Right lobe of liver (tissue), 6 donors: ENCODE measurements at regions not wholly inside any gene's neighbourhood (a gene's known extent, or its start where the extent isn't known, plus 50 kb on each side); places are given as distances from the start of the nearest gene placed in this dataset.

Experiments used
- ATAC-seq, 4 donors: fragments of 200-7000 bp; cut with Tn5 transposase; one replicate each; pipeline ENCODE4 v1.9.1; 2020; ENCODE audit warnings: mild to moderate bottlenecking in 4 of 4, moderate library complexity in 4 of 4
- DNase-seq, 3 donors: peaks; one replicate each; pipeline ENCODE4 v3.0.0-alpha.2; 2020
- H3K27ac ChIP-seq, 3 donors: fragments of 200-600 bp; one replicate each; pipeline ENCODE4 v1.8.0; 2022
- H3K27me3 ChIP-seq, 2 donors: fragments of 200-600 bp; one replicate each; pipeline ENCODE4 v1.8.0; 2022
- H3K36me3 ChIP-seq, 4 donors: fragments of 200-600 bp; sonication (generic) in 1 of 4; one replicate each; pipeline versions ENCODE4 v1.5.1 to v1.8.0; 2017 to 2022; ENCODE audit warnings: control low read depth in 1 of 4
- H3K4me1 ChIP-seq, 4 donors: fragments of 200-600 bp; sonication (generic) in 1 of 4; one replicate each; pipeline versions ENCODE4 v1.5.1 to v1.8.0; 2017 to 2022; ENCODE audit warnings: control low read depth in 1 of 4
- H3K4me3 ChIP-seq, 3 donors: fragments of 200-600 bp; one replicate each; pipeline ENCODE4 v1.8.0; 2022
- H3K9me3 ChIP-seq, 4 donors: fragments of 200-600 bp; sonication (generic) in 1 of 4; one replicate each; pipeline versions ENCODE4 v1.5.1 to v1.8.0; 2017 to 2022; ENCODE audit warnings: control low read depth in 1 of 4
- CTCF ChIP-seq, 4 donors: fragments of 200-600 bp in 3 of 4; fragments of 450-650 bp in 1 of 4; IDR thresholded peaks; one replicate each; pipeline versions ENCODE4 v1.5.1 to v1.8.0; 2016 to 2022; ENCODE audit warnings: antibody characterized with exemption in 4 of 4, mild to moderate bottlenecking in 2 of 4
- POLR2A ChIP-seq: fragments of 450-650 bp; IDR thresholded peaks from one replicate; pipeline ENCODE4 v1.6.1; 2017; ENCODE audit warnings: antibody characterized with exemption, mild to moderate bottlenecking
- WGBS: methylation state at CpG from one replicate; pipeline ENCODE4 v1.1.6; 2018; ENCODE audit warnings: low coverage, low lambda C conversion rate; ENCODE audit not compliant: insufficient coverage; ENCODE audit errors: missing lambda C conversion rate; 5-methylcytosine and 5-hydroxymethylcytosine counted together
- intact Hi-C, 2 donors: fragments of 100-400 bp; cut with DNase I; formaldehyde crosslinking; loops; one replicate each; pipeline versions ENCODE4 v1.11.2 to v1.14.1; 2022
- donor health status: DM: no; HTN: yes; CAD: no.
- donor health status: DM: no; HTN: no; CAD: no.
- donor health status: DM: no; HTN: no; CAD: no.
- donor health status: DM: no; HTN: yes; CAD: no.
- donor health status: DM: no; HTN: yes; CAD: no.

- Histone ChIP-seq H3K4me3 (no peak overlapping the region), H3K27me3 (no peaks in the 10 kb centered on the region), H3K27ac (no peak overlapping the region), H3K36me3 (no peaks in the 10 kb centered on the region), H3K9me3 (no peaks in the 10 kb centered on the region), H3K4me1 (no peaks in the 10 kb centered on the region)
- intact Hi-C loops: no loop called here
- ATAC-seq (no peak), DNase-seq (no peak)
- WGBS: 17% methylated on average over 3 of the region's 3 CpGs
- TF ChIP-seq CTCF (IDR thresholded peaks at IDR 0.05) (no peak), POLR2A (no peak)
These were observed 1858.3 kb upstream of the RAG2 start for GRCh38 chr11:38456371-38456770.

GRCh38 chr11:38448284-38448683 is 1850.2 kb upstream of the RAG2 start:
- Histone ChIP-seq H3K36me3 (no peaks in the 10 kb centered on the region), H3K27me3 (no peaks in the 10 kb centered on the region), H3K4me3 (no peak overlapping the region), H3K4me1 (no peaks in the 10 kb centered on the region), H3K9me3 (no peaks in the 10 kb centered on the region), H3K27ac (no peak overlapping the region)
- peak; percentile 38 to 53 (median 53) for DNase-seq
- 20% methylated on average over 1 of the region's 2 CpGs for WGBS
- ATAC-seq: peak in 3 of 4 donors; percentile 33 to 71 (median 60)
- intact Hi-C loops: no loop called here
- no peak for TF ChIP-seq CTCF (IDR thresholded peaks at IDR 0.05)
- TF ChIP-seq POLR2A: no peak

GRCh38 chr11:38446336-38446735 is 1848.3 kb upstream of the RAG2 start:
- H3K4me1 ChIP-seq: no peaks in the 10 kb centered on the region
- no peak for TF ChIP-seq POLR2A
- H3K27me3 ChIP-seq: no peaks in the 10 kb centered on the region
- intact Hi-C loops: no loop called here
- H3K36me3 ChIP-seq: no peaks in the 10 kb centered on the region
- no peak overlapping the region for H3K4me3 ChIP-seq
- no peak for DNase-seq
- no peak for ATAC-seq
- no peaks in the 10 kb centered on the region for H3K9me3 ChIP-seq
- WGBS: 83% methylated on average over 1 of the region's 1 CpG
- no peak overlapping the region for H3K27ac ChIP-seq

- no peak for TF ChIP-seq CTCF (IDR thresholded peaks at IDR 0.05)
- TF ChIP-seq POLR2A: no peak
- Histone ChIP-seq H3K9me3 (no peaks in the 10 kb centered on the region), H3K36me3 (no peaks in the 10 kb centered on the region), H3K4me3 (no peak overlapping the region), H3K4me1 (no peaks in the 10 kb centered on the region), H3K27ac (no peak overlapping the region), H3K27me3 (no peaks in the 10 kb centered on the region)
- intact Hi-C loops: no loop called here
- DNase-seq: no peak
- ATAC-seq: no peak
These were observed 1840.1 kb upstream of the RAG2 start for GRCh38 chr11:38438091-38438490.

- no peak for ATAC-seq
- Histone ChIP-seq H3K27me3 (no peaks in the 10 kb centered on the region), H3K4me1 (no peaks in the 10 kb centered on the region), H3K4me3 (no peak overlapping the region), H3K36me3 (no peaks in the 10 kb centered on the region), H3K27ac (no peak overlapping the region), H3K9me3 (no peaks in the 10 kb centered on the region)
- DNase-seq: no peak
- TF ChIP-seq POLR2A (no peak), CTCF (IDR thresholded peaks at IDR 0.05) (no peak)
- 50% methylated on average over 3 of the region's 3 CpGs for WGBS
- intact Hi-C loops: no loop called here
These were observed 1827.5 kb upstream of the RAG2 start for GRCh38 chr11:38425578-38425977.
